Neural crest cell (in vitro differentiated cells): ENCODE measurements at regions not wholly inside any gene's neighbourhood (a gene's known extent, or its start where the extent isn't known, plus 50 kb on each side); places are given as distances from the start of the nearest gene placed in this dataset.
A peak's percentile ranks its signal among the peaks of the same experiment; 100 is the strongest.

Experiments
- DNase-seq: peaks from one replicate; pipeline ENCODE4 v3.0.0; 2021; ENCODE audit warnings: low read depth, mixed read lengths, low spot score
- H3K27ac Mint-ChIP-seq: one replicate; pipeline ENCODE4 v1.8.0; 2021; ENCODE audit warnings: mild to moderate bottlenecking, mixed read lengths; ENCODE audit not compliant: unreplicated experiment
- H3K27me3 Mint-ChIP-seq: 2 replicates; pipeline ENCODE4 v1.8.0; 2021; ENCODE audit warnings: low read depth, mild to moderate bottlenecking, mixed read lengths
- H3K36me3 Mint-ChIP-seq: 2 replicates; pipeline ENCODE4 v1.8.0; 2021; ENCODE audit warnings: low read depth, mild to moderate bottlenecking, mixed read lengths
- H3K4me1 Mint-ChIP-seq: 2 replicates; pipeline ENCODE4 v1.8.0; 2021; ENCODE audit warnings: mixed read lengths
- H3K4me3 Mint-ChIP-seq: one replicate; pipeline ENCODE4 v1.8.0; 2021; ENCODE audit warnings: mild to moderate bottlenecking, mixed read lengths
- H3K9me3 Mint-ChIP-seq: 2 replicates; pipeline ENCODE4 v1.8.0; 2021; ENCODE audit warnings: mixed read lengths
- TF ChIP-seq, protein P1 (sequence below): fragments of 200-600 bp; sonication (generic); conservative IDR thresholded peaks from 2 replicates; pipeline ENCODE4 v1.5.0; 2021; ENCODE audit warnings: antibody characterized with exemption, mild to moderate bottlenecking

GRCh38 chr1:219271818-219272535 is 98.3 kb downstream of the LYPLAL1 start:
- peaks cover 7% of the 10 kb centered on the region for H3K4me1 Mint-ChIP-seq
- H3K4me3 Mint-ChIP-seq = no peak overlapping the region
- peaks cover 9% of the 10 kb centered on the region for H3K36me3 Mint-ChIP-seq
- no peaks in the 10 kb centered on the region for H3K27me3 Mint-ChIP-seq
- peak overlapping the region; percentile 79 for H3K27ac Mint-ChIP-seq
- DNase-seq = no peak
- H3K9me3 Mint-ChIP-seq = no peaks in the 10 kb centered on the region
- TF ChIP-seq, protein P1, sequence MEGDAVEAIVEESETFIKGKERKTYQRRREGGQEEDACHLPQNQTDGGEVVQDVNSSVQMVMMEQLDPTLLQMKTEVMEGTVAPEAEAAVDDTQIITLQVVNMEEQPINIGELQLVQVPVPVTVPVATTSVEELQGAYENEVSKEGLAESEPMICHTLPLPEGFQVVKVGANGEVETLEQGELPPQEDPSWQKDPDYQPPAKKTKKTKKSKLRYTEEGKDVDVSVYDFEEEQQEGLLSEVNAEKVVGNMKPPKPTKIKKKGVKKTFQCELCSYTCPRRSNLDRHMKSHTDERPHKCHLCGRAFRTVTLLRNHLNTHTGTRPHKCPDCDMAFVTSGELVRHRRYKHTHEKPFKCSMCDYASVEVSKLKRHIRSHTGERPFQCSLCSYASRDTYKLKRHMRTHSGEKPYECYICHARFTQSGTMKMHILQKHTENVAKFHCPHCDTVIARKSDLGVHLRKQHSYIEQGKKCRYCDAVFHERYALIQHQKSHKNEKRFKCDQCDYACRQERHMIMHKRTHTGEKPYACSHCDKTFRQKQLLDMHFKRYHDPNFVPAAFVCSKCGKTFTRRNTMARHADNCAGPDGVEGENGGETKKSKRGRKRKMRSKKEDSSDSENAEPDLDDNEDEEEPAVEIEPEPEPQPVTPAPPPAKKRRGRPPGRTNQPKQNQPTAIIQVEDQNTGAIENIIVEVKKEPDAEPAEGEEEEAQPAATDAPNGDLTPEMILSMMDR = no peak

DNA sequence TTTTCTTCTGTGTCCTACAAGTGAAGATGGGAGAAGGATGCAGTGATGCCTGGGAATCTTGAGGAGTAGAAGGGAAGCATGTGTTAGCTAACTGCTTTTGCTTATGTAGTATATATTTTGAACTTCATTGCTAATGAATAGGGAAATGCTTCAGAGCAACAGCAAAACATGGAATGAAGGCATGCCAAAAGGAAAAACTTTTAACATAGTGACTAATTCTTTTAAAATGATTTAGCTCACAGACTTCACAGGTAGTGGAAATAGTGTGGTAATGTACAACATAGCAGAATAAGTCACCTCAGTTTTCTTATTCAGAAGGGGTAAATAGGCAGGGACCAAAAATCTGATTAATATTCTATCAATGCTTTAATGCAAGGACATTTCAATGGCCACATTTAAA is 95.5 kb downstream of the LYPLAL1 start:
- Mint-ChIP-seq H3K4me1 (peaks cover 10% of the 10 kb centered on the region), H3K27ac (peak overlapping the region; percentile 1), H3K27me3 (no peaks in the 10 kb centered on the region), H3K36me3 (no peaks in the 10 kb centered on the region), H3K9me3 (no peaks in the 10 kb centered on the region), H3K4me3 (no peak overlapping the region)
- no peak for DNase-seq
- TF ChIP-seq, protein P1 = no peak

DNA sequence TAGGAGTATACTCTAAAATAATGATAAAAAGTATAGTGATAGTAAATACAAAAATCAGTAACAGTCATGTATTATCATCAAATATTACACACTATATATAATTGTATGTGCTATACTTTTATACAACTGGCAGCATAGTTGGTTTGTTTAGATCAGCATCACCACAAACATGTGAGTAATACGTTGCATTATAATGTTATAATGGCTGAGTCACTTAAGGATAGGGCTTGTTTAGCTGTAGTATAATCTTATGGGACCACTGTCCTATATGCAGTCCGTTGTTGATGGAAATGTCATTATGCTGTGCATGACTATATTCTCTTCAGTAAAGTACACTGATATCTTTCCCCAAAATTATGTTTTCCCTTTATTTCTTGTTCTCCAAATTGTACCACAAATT is 92.8 kb downstream of the LYPLAL1 start:
- peaks cover 11% of the 10 kb centered on the region for H3K4me1 Mint-ChIP-seq

GRCh38 chr1:219265026-219265515 is 91.4 kb downstream of the LYPLAL1 start:
- Mint-ChIP-seq H3K4me3 (no peak overlapping the region), H3K4me1 (peaks cover 11% of the 10 kb centered on the region), H3K27me3 (no peaks in the 10 kb centered on the region), H3K27ac (no peak overlapping the region), H3K9me3 (peaks cover 12% of the 10 kb centered on the region), H3K36me3 (peaks cover 12% of the 10 kb centered on the region)
- DNase-seq = no peak
- TF ChIP-seq, protein P1 = no peak

More for the DNA sequence above, 92.8 kb downstream of the LYPLAL1 start:
- H3K36me3 Mint-ChIP-seq = peaks cover 11% of the 10 kb centered on the region
- no peak overlapping the region for H3K4me3 Mint-ChIP-seq
- H3K9me3 Mint-ChIP-seq = peaks cover 10% of the 10 kb centered on the region
- DNase-seq = no peak
- H3K27me3 Mint-ChIP-seq = no peaks in the 10 kb centered on the region
- TF ChIP-seq, protein P1 = no peak
- no peak overlapping the region for H3K27ac Mint-ChIP-seq

DNA sequence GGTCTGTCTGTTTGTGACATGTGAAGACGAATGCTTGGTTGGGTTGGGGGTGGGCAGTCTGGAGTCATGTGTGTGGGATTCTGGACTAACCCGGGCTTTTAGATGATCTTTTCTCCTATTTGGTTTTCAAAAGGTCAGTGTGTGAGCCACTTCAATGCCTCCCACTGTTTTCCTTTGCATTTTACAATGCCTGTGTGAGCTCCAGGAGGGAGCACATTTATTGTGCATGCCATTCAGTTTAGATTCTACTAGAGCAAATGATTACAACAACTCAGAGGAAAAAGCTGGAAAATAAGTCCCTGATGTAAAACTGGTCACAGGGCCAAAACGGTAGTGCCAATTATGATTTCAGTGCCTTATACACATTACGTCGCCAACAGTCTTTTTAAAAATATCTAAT is 90.9 kb downstream of the LYPLAL1 start:
- Mint-ChIP-seq H3K27me3 (no peaks in the 10 kb centered on the region), H3K36me3 (peaks cover 12% of the 10 kb centered on the region), H3K4me1 (peaks cover 11% of the 10 kb centered on the region), H3K9me3 (peaks cover 12% of the 10 kb centered on the region), H3K4me3 (peak overlapping the region; percentile 8), H3K27ac (peak overlapping the region; percentile 51)
- no peak for DNase-seq
- TF ChIP-seq, protein P1 = no peak
